BJ (cell line): ENCODE measurements at regions not wholly inside any gene's neighbourhood (a gene's known extent, or its start where the extent isn't known, plus 50 kb on each side); places are given as distances from the start of the nearest gene placed in this dataset.

Experiments
- CTCF ChIA-PET: fragments of 350-600 bp; formaldehyde crosslinking; extraction: SDS; loops from one replicate; lab custom pipeline; 2021; ENCODE audit warnings: antibody characterized with exemption, inconsistent platforms; lab: Yijun Ruan, JAX
- POLR2A ChIA-PET: fragments of 300-600 bp; sonication (Branson Sonifier 250); formaldehyde crosslinking; extraction: SDS; loops from one replicate; lab custom pipeline; 2021; ENCODE audit warnings: antibody characterized with exemption; lab: Charles Lee
- DNase-seq: peaks from one replicate; pipeline ENCODE4 v3.0.0-alpha.2; 2011; ENCODE audit warnings: low read depth
- H3K27me3 ChIP-seq: 2 replicates; pipeline ENCODE4 v1.6.0; 2011; ENCODE audit warnings: low read length; ENCODE audit not compliant: control insufficient read depth, insufficient read depth
- H3K36me3 ChIP-seq: 2 replicates; pipeline ENCODE4 v1.5.1; 2011; ENCODE audit warnings: low read length; ENCODE audit not compliant: control insufficient read depth, insufficient read depth
- H3K4me3 ChIP-seq: 2 replicates; pipeline ENCODE4 v1.5.1; 2011; ENCODE audit warnings: low read depth, mild to moderate bottlenecking, control low read depth, low read length
- CTCF ChIP-seq: IDR thresholded peaks from 2 replicates; pipeline ENCODE4 v1.5.1; 2011; ENCODE audit warnings: low read depth, mild to moderate bottlenecking, control low read depth, inconsistent platforms, low read length, moderate library complexity; ENCODE audit not compliant: insufficient read depth

- Histone ChIP-seq H3K27me3 (no peaks in the 10 kb centered on the region; the same call in 1 of the 2 replicates), H3K4me3 (no peak overlapping the region), H3K36me3 (no peaks in the 10 kb centered on the region)
- ChIA-PET CTCF (no interaction called here), POLR2A (no interaction called here)
- TF ChIP-seq CTCF, result no peak
- DNase-seq, result no peak
Measured at GRCh38 chr4:107203733-107204132, 167.6 kb upstream of the DKK2 start.

GRCh38 chr4:107202744-107203143, 166.6 kb upstream of the DKK2 start:
- no peak for TF ChIP-seq CTCF
- no peak for DNase-seq
- no peaks in the 10 kb centered on the region for H3K36me3 ChIP-seq
- ChIA-PET CTCF (no interaction called here), POLR2A (no interaction called here)
- no peaks in the 10 kb centered on the region; the same call in 1 of the 2 replicates for H3K27me3 ChIP-seq
- no peak overlapping the region for H3K4me3 ChIP-seq

- CTCF ChIA-PET, result no interaction called here
- Histone ChIP-seq H3K36me3 (no peaks in the 10 kb centered on the region), H3K27me3 (no peaks in the 10 kb centered on the region; the same call in 1 of the 2 replicates), H3K4me3 (no peak overlapping the region)
- DNase-seq, result no peak
- POLR2A ChIA-PET, result no interaction called here
- TF ChIP-seq CTCF, result no peak
Measured at GRCh38 chr4:107197121-107197520, 161.0 kb upstream of the DKK2 start.

- Histone ChIP-seq H3K4me3 (no peak overlapping the region), H3K27me3 (no peaks in the 10 kb centered on the region; the same call in 1 of the 2 replicates), H3K36me3 (no peaks in the 10 kb centered on the region)
- ChIA-PET CTCF (interaction anchor here (0.7 kb wide), 1 partner anchor 13 kb away, joined by 9 read pairs; no protein-coding TSS in a partner anchor), POLR2A (no interaction called here)
- DNase-seq, result no peak
- no peak for TF ChIP-seq CTCF
Measured at GRCh38 chr4:107196312-107196711, 160.2 kb upstream of the DKK2 start.

GRCh38 chr4:107194005-107194404, 157.9 kb upstream of the DKK2 start:
- no peaks in the 10 kb centered on the region for H3K36me3 ChIP-seq
- H3K4me3 ChIP-seq, result no peak overlapping the region
- DNase-seq, result no peak
- no peak for TF ChIP-seq CTCF
- ChIA-PET POLR2A (no interaction called here), CTCF (no interaction called here)
- no peaks in the 10 kb centered on the region for H3K27me3 ChIP-seq
